ENCODE measurements at regions not wholly inside any gene's neighbourhood (a gene's known extent, or its start where the extent isn't known, plus 50 kb on each side); places are given as distances from the start of the nearest gene placed in this dataset.

DNA sequence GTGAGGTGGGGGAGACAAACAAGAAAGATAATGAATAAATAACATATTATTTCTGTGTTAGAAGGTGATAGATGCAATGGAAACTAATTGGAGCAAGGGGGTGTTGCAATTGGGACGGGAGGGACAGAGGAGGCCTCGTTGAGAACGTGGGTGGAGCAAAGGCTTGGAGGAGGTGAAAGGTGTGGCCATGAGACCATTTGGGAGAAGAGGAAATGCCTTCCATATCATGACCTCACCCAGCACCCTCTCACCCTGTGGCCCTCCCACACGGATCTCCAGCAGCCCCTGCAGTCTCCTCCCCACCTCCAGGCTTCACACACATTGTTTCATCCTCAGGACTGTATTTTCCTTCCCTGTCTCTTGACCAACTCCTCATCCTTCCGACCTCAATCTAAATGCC is 85.3 kb upstream of the ARHGAP29 start:
- no peak for TF ChIP-seq EZH2 (IDR thresholded peaks at IDR 0.05)
- no peak for TF ChIP-seq POLR2AphosphoS5 (IDR thresholded peaks at IDR 0.05; ENCODE audit: borderline replicate concordance, low read depth, low read length)
- TF ChIP-seq FOXP2 (optimal IDR thresholded peaks at IDR 0.05; ENCODE audit: control extremely low read depth, extremely low read length, insufficient read depth), result no peak

Data from SK-N-MC (cell line).